ENCODE measurements at regions not wholly inside any gene's neighbourhood (a gene's known extent, or its start where the extent isn't known, plus 50 kb on each side); places are given as distances from the start of the nearest gene placed in this dataset.
"Not testable (repeated sequence)": the region's sequence is repeated elsewhere in the genome, so short reads cannot be mapped to it uniquely, and the experiment has no call there.

DNA sequence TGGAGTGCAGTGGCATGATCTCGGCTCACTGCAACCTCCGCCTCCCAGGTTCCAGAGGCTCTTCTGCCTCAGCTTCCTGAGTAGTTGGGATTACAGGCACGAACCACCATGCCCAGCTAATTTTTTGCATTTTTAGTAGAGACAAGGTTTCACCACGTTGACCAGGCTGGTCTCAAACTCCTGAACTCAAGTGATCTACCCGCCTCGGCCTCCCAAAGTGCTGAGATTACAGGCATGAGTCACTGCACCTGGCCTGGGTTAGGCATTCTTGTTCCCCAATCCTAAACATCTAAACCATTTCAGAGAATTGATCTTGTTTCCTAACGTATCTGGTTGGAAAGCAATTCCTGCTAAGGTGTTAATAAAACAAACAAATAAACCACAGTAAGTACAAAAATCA is 264.8 kb downstream of the EFCAB11 start:
- H3K27ac Mint-ChIP-seq, CTCF ChIA-PET, H3K4me1 Mint-ChIP-seq, H3K9me3 Mint-ChIP-seq, H3K4me3 Mint-ChIP-seq, H3K27me3 Mint-ChIP-seq, DNase-seq, POLR2A ChIA-PET: not testable (repeated sequence)
- peaks cover 11% of the 10 kb centered on the region for H3K36me3 Mint-ChIP-seq (ENCODE audit: low read depth)

- no peak for DNase-seq
- CTCF ChIA-PET: interaction anchor here (0.6 kb wide), 1 partner anchor 12 kb away, joined by 3 read pairs; no protein-coding TSS in a partner anchor
- no peak overlapping the region for H3K27ac Mint-ChIP-seq
- H3K27me3 Mint-ChIP-seq: no peaks in the 10 kb centered on the region
- no peaks in the 10 kb centered on the region for H3K4me1 Mint-ChIP-seq
- peaks cover 11% of the 10 kb centered on the region for H3K36me3 Mint-ChIP-seq (ENCODE audit: low read depth)
- no peak overlapping the region for H3K4me3 Mint-ChIP-seq
- POLR2A ChIA-PET: no interaction called here
- peaks cover 12% of the 10 kb centered on the region for H3K9me3 Mint-ChIP-seq
Observed at GRCh38 chr14:89688507-89689211, 265.9 kb downstream of the EFCAB11 start.

GRCh38 chr14:89687129-89687528 is 267.4 kb downstream of the EFCAB11 start:
- peaks cover 16% of the 10 kb centered on the region for H3K36me3 Mint-ChIP-seq (ENCODE audit: low read depth)
- DNase-seq, H3K4me3 Mint-ChIP-seq, H3K27me3 Mint-ChIP-seq, H3K4me1 Mint-ChIP-seq, H3K27ac Mint-ChIP-seq, CTCF ChIA-PET: not testable (repeated sequence)
- POLR2A ChIA-PET: interaction anchor here (0.5 kb wide), 1 partner anchor 13 kb away, joined by 3 read pairs; no protein-coding TSS in a partner anchor
- H3K9me3 Mint-ChIP-seq: peaks cover 18% of the 10 kb centered on the region

- Mint-ChIP-seq H3K27me3 (no peaks in the 10 kb centered on the region), H3K4me1 (peaks cover 29% of the 10 kb centered on the region), H3K9me3 (peaks cover 16% of the 10 kb centered on the region), H3K4me3 (no peak overlapping the region), H3K36me3 (ENCODE audit: low read depth) (peaks cover 18% of the 10 kb centered on the region), H3K27ac (no peak overlapping the region)
- ChIA-PET CTCF (no interaction called here), POLR2A (no interaction called here)
- DNase-seq: no peak
Observed at GRCh38 chr14:89684139-89684538, 267.1 kb upstream of the FOXN3 start.

GRCh38 chr14:89681086-89682018 is 264.3 kb upstream of the FOXN3 start:
- peak overlapping the region; percentile 36 for H3K4me3 Mint-ChIP-seq
- ChIA-PET POLR2A (interaction anchor here (0.8 to 2.0 kb wide), 7 partner anchors 40 to 177 kb away, joined by 3 to 14 read pairs (median 4); no protein-coding TSS in a partner anchor), CTCF (interaction anchor here (1.4 to 1.6 kb wide), 2 partner anchors 40 to 62 kb away, joined by 3 to 4 read pairs; no protein-coding TSS in a partner anchor)
- DNase-seq: peak; percentile 31
- H3K36me3 Mint-ChIP-seq (ENCODE audit: low read depth): peaks cover 11% of the 10 kb centered on the region
- H3K9me3 Mint-ChIP-seq: peaks cover 10% of the 10 kb centered on the region
- H3K4me1 Mint-ChIP-seq: peaks cover 29% of the 10 kb centered on the region
- no peaks in the 10 kb centered on the region for H3K27me3 Mint-ChIP-seq
- H3K27ac Mint-ChIP-seq: peak overlapping the region; percentile 77

DNA sequence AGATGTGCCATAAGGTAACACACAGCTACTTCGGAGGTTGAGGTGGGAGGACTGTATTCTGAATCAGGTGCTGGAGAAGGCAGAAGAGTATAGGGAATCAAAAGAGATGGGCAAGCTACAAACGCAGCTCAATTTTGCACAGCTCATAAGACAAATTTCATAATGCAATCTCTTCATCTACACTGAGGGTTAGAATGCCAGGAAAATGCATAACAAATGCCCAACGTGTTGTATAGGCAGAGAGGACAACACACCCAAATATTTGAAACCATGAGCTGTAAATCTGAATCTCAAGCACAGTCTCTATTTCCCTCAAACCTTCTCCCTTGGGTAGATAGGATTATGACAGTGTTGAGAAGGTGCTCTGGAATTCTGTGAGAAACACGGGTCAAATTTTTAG is 263.1 kb upstream of the FOXN3 start:
- H3K27me3 Mint-ChIP-seq: no peaks in the 10 kb centered on the region
- peaks cover 10% of the 10 kb centered on the region for H3K9me3 Mint-ChIP-seq
- peaks cover 8% of the 10 kb centered on the region for H3K36me3 Mint-ChIP-seq (ENCODE audit: low read depth)
- DNase-seq: no peak
- no peak overlapping the region for H3K4me3 Mint-ChIP-seq
- ChIA-PET CTCF (interaction anchor here (0.6 kb wide), 1 partner anchor 502 kb away, joined by 3 read pairs; no protein-coding TSS in a partner anchor), POLR2A (interaction anchor here (2.0 kb wide), 1 partner anchor 60 kb away, joined by 6 read pairs; no protein-coding TSS in a partner anchor)
- H3K27ac Mint-ChIP-seq: peak overlapping the region; percentile 28
- H3K4me1 Mint-ChIP-seq: peaks cover 29% of the 10 kb centered on the region

DNA sequence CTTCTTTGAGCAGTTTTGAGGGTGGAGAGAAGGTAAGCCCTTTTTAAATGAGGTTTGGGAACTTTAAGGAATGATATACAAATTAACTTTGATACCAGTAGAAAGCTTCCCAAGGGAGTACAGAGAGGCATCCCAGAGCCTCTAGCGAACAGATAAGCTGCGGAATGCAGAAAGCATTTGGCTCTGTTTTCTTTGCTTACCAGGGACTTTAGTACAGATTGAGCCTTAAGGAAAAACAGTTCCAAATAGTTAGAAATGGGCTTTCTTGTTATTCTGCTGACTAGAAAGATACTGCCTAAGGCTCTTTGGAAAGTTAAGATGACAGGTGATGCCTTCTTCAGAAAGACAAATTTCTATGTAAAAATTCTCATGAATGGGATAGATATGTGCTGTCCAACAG is 261.7 kb upstream of the FOXN3 start:
- H3K27me3 Mint-ChIP-seq: no peaks in the 10 kb centered on the region
- H3K4me3 Mint-ChIP-seq: no peak overlapping the region
- peaks cover 7% of the 10 kb centered on the region for H3K36me3 Mint-ChIP-seq (ENCODE audit: low read depth)
- DNase-seq: no peak
- peaks cover 31% of the 10 kb centered on the region for H3K4me1 Mint-ChIP-seq
- H3K9me3 Mint-ChIP-seq: peaks cover 6% of the 10 kb centered on the region
- no peak overlapping the region for H3K27ac Mint-ChIP-seq
- POLR2A ChIA-PET: interaction anchor here (1.1 kb wide), 1 partner anchor 42 kb away, joined by 4 read pairs; no protein-coding TSS in a partner anchor
- CTCF ChIA-PET: no interaction called here

- POLR2A ChIA-PET: no interaction called here
- Mint-ChIP-seq H3K9me3 (no peaks in the 10 kb centered on the region), H3K4me3 (no peak overlapping the region), H3K36me3 (ENCODE audit: low read depth) (peaks cover 3% of the 10 kb centered on the region), H3K27ac (no peak overlapping the region), H3K4me1 (peaks cover 17% of the 10 kb centered on the region), H3K27me3 (no peaks in the 10 kb centered on the region)
- no peak for DNase-seq
- CTCF ChIA-PET: no interaction called here
Observed at GRCh38 chr14:89675590-89675989, 258.6 kb upstream of the FOXN3 start.

DNA sequence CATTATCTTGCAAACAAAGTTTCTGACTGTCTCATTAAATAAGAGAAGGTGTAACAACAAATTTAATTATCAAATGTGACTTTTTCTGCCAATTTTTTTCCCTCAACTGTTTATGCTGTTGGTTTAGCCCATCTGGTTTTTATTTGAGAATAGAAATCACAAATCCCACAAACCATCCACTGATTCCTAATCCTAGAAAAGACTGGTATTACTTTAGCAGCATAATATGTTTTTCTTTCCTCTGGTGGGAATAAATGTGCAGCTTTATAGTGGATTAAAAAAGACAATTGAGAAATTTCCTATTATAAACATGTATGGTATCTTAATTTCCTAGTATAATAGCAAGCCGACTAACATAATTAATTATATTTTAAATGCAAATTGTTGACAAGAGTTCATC is 257.9 kb upstream of the FOXN3 start:
- H3K4me3 Mint-ChIP-seq: no peak overlapping the region
- no peak for DNase-seq
- peaks cover 3% of the 10 kb centered on the region for H3K36me3 Mint-ChIP-seq (ENCODE audit: low read depth)
- H3K27me3 Mint-ChIP-seq: no peaks in the 10 kb centered on the region
- POLR2A ChIA-PET: no interaction called here
- no peak overlapping the region for H3K27ac Mint-ChIP-seq
- H3K9me3 Mint-ChIP-seq: no peaks in the 10 kb centered on the region
- CTCF ChIA-PET: no interaction called here
- H3K4me1 Mint-ChIP-seq: peaks cover 10% of the 10 kb centered on the region

DNA sequence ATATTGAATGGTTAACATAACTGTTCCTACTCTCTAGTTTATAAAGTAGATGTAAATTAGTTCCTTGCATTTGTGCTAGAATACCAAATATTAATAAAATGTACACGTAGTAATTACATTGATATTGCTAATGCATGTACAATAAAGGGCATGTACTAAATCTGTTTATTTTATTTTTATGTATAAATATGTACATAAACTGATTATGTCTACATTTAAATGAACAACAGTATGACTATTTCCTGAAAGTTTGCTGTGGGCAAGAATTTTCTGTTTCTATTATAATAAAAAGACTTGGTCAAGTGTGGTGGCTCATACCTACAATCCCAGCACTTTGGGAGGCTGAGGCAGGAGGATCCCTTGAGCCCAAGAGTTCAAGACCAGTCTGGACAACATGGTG is 257.2 kb upstream of the FOXN3 start:
- H3K4me1 Mint-ChIP-seq: peaks cover 10% of the 10 kb centered on the region
- H3K4me3 Mint-ChIP-seq: no peak overlapping the region
- H3K27ac Mint-ChIP-seq: no peak overlapping the region
- peaks cover 3% of the 10 kb centered on the region for H3K36me3 Mint-ChIP-seq (ENCODE audit: low read depth)
- H3K27me3 Mint-ChIP-seq: no peaks in the 10 kb centered on the region
- ChIA-PET POLR2A (no interaction called here), CTCF (no interaction called here)
- no peaks in the 10 kb centered on the region for H3K9me3 Mint-ChIP-seq
- no peak for DNase-seq

DNA sequence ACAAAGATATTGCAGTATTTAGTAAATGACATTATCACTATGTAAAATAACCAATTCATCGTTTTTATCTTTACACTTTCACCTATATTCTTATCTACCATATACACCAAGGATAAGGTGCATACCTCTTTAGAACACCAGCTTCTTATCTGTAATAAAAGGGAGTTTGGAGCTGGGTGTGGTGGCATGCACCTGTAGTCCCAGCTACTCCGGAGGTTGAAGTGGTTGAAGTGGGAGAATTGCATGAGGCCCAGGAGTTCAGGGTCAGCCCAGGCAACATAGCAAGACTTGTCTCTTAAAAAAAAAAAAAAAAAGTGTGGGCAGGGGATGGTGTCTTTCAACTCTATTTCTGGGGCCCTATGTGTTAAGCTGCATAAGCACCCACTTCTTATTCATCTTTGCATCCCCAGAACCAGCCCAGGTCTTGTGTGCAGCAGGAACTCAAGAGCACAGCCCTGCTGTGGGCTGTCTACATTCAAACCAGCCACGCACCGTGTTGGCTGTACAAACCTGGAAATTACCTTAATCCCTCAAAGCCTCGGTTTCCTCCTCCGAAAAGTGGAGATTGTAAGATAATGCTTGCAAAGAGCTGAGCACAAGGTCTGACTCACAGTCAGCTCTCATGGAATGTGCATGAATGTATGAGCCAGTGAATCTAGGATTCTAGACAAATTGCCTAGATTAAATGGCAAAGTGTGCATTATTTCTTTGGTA is 256.6 kb upstream of the FOXN3 start:
- DNase-seq: no peak
- peaks cover 13% of the 10 kb centered on the region for H3K4me1 Mint-ChIP-seq
- H3K4me3 Mint-ChIP-seq: no peak overlapping the region
- no peak overlapping the region for H3K27ac Mint-ChIP-seq
- ChIA-PET CTCF (interaction anchor here (0.7 kb wide), 1 partner anchor 496 kb away, joined by 3 read pairs; no protein-coding TSS in a partner anchor), POLR2A (interaction anchor here (1.2 kb wide), 1 partner anchor 54 kb away, joined by 3 read pairs; no protein-coding TSS in a partner anchor)
- H3K36me3 Mint-ChIP-seq (ENCODE audit: low read depth): peaks cover 3% of the 10 kb centered on the region
- no peaks in the 10 kb centered on the region for H3K27me3 Mint-ChIP-seq
- H3K9me3 Mint-ChIP-seq: no peaks in the 10 kb centered on the region

DNA sequence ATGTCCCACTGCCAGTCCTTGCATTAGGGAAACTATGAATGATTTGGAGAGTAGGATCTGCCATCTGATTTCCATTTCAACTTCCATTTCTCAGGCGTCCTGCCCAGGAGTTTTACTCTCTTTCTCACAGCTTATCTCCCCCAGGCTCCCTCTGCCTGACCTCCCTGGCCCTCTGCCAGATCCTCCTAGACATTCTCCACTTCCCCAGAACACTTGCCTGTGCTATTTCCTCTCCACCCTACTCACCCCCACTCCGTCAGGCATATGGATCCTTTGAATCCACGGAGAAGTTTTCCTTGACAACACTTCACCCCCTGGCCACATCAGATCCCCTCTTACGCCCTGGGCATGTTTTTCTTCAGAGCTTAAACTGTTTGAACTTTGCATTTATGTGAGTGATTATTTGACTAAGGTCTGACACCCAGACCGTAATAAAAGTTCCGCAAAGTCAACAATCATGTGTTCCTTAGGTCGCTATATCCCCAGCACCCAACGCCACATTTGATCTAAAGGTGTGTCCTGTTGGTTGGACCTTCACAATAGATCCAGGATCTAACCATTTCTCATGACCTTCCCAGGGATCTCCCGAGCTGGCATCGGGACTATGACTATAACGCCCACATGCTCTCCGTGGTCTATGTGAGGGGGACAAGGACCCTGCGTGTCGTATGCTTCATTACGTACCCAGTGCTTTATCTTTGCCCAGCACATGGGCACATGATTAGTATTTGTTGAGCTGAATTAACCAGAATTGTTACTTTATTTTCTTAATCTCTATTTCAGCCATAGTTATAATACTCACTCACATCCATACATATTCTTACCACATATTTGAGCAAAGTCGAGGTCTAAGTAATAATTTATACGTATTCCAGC is 255.8 kb upstream of the FOXN3 start:
- Mint-ChIP-seq H3K9me3 (no peaks in the 10 kb centered on the region), H3K36me3 (ENCODE audit: low read depth) (peaks cover 3% of the 10 kb centered on the region), H3K27ac (no peak overlapping the region), H3K27me3 (no peaks in the 10 kb centered on the region), H3K4me1 (peaks cover 13% of the 10 kb centered on the region), H3K4me3 (no peak overlapping the region)
- POLR2A ChIA-PET: interaction anchor here (1.2 kb wide), 1 partner anchor 53 kb away, joined by 3 read pairs; no protein-coding TSS in a partner anchor
- CTCF ChIA-PET: interaction anchor here (0.7 kb wide), 1 partner anchor 495 kb away, joined by 3 read pairs; no protein-coding TSS in a partner anchor
- DNase-seq: no peak
